ENCODE measurements at regions not wholly inside any gene's neighbourhood (a gene's known extent, or its start where the extent isn't known, plus 50 kb on each side); places are given as distances from the start of the nearest gene placed in this dataset.

- DNase-seq (ENCODE audit: low spot score) = no peak
Observed at GRCh38 chr14:22477569-22478194, 111.3 kb downstream of the DAD1 start.

GRCh38 chr14:22476887-22477286 lies 112.1 kb downstream of the DAD1 start:
- DNase-seq (ENCODE audit: low spot score) = no peak

- no peak for DNase-seq (ENCODE audit: low spot score)
Observed at GRCh38 chr14:22476005-22476751, 112.8 kb downstream of the DAD1 start.

GRCh38 chr14:22475381-22475780 lies 113.6 kb downstream of the DAD1 start:
- no peak for DNase-seq (ENCODE audit: low spot score)

GRCh38 chr14:22474730-22475351 lies 114.2 kb downstream of the DAD1 start:
- DNase-seq (ENCODE audit: low spot score) = no peak

GRCh38 chr14:22472935-22473854 lies 115.8 kb downstream of the DAD1 start:
- peak; percentile 59 for DNase-seq (ENCODE audit: low spot score)

GRCh38 chr14:22472466-22472865 lies 116.6 kb downstream of the DAD1 start:
- no peak for DNase-seq (ENCODE audit: low spot score)

- DNase-seq (ENCODE audit: low spot score) = peak; percentile 51
Observed at GRCh38 chr14:22471545-22472121, 117.4 kb downstream of the DAD1 start.

- DNase-seq (ENCODE audit: low spot score) = no peak
Observed at GRCh38 chr14:22469538-22470303, 119.3 kb downstream of the DAD1 start.

GRCh38 chr14:22468830-22469229 lies 120.2 kb downstream of the DAD1 start:
- DNase-seq (ENCODE audit: low spot score) = no peak

GRCh38 chr14:22466491-22466890 lies 122.5 kb downstream of the DAD1 start:
- DNase-seq (ENCODE audit: low spot score) = no peak

GRCh38 chr14:22465201-22465840 lies 123.7 kb downstream of the DAD1 start:
- no peak for DNase-seq (ENCODE audit: low spot score)

- no peak for DNase-seq (ENCODE audit: low spot score)
Observed at GRCh38 chr14:22464422-22465142, 124.4 kb downstream of the DAD1 start.

- no peak for DNase-seq (ENCODE audit: low spot score)
Observed at GRCh38 chr14:22463763-22464173, 125.3 kb downstream of the DAD1 start.

- no peak for DNase-seq (ENCODE audit: low spot score)
Observed at GRCh38 chr14:22462923-22463322, 126.1 kb downstream of the DAD1 start.

GRCh38 chr14:22460461-22461195 lies 128.4 kb downstream of the DAD1 start:
- no peak for DNase-seq (ENCODE audit: low spot score)

GRCh38 chr14:22458737-22459136 lies 130.3 kb downstream of the DAD1 start:
- no peak for DNase-seq (ENCODE audit: low spot score)

GRCh38 chr14:22456998-22457594 lies 131.9 kb downstream of the DAD1 start:
- DNase-seq (ENCODE audit: low spot score) = no peak

GRCh38 chr14:22456421-22456820 lies 132.6 kb downstream of the DAD1 start:
- DNase-seq (ENCODE audit: low spot score) = no peak

Measured in germinal center (tissue), 1 donor.